ENCODE measurements at regions not wholly inside any gene's neighbourhood (a gene's known extent, or its start where the extent isn't known, plus 50 kb on each side); places are given as distances from the start of the nearest gene placed in this dataset.

DNA sequence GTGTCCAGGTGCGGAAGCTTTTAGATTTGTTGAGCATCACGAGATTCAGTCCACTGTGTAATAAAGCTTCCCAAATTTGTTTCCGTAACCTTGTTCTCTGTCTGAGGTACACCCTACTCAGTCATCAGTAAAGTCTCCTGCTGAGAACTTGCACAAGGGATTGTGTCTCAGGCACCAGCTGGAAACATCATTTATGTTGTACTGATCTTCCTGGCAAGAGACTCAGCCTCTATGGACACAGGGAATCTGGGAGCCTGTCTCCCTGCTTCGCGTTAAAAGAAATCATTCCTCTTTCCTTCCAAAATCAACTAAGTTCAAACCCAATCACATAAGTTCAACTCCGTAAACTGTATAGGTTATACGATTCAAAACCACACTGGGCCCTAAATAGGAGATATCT lies 336.8 kb downstream of the GPR37 start (continued):
- TF ChIP-seq, protein P1, sequence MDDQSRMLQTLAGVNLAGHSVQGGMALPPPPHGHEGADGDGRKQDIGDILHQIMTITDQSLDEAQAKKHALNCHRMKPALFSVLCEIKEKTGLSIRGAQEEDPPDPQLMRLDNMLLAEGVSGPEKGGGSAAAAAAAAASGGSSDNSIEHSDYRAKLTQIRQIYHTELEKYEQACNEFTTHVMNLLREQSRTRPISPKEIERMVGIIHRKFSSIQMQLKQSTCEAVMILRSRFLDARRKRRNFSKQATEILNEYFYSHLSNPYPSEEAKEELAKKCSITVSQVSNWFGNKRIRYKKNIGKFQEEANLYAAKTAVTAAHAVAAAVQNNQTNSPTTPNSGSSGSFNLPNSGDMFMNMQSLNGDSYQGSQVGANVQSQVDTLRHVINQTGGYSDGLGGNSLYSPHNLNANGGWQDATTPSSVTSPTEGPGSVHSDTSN (IDR thresholded peaks at IDR 0.05) = no peak

DNA sequence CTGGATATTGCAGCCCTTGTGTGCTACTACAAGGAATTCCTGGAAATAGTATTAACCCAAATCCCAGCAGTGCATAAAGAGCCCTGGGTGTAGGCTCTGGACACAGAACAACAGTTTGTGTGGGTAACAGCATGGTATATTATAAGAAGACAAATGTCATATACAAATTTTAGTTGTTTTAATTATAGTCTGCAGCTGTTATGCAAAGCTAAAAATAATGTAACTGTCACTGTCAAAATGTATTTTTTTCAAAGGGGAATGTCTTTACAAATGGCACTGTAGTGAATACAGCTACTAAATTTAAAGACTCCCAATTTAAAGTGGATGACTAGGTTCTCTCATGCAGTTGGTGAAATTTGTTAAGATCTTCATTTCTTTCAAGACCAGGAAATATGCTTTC lies 339.0 kb downstream of the GPR37 start:
- ChIA-PET CTCF (no interaction called here), POLR2A (no interaction called here)
- H3K4me1 ChIP-seq = no peaks in the 10 kb centered on the region
- no peak for ATAC-seq
- H3K9me3 ChIP-seq = no peaks in the 10 kb centered on the region
- DNase-seq (ENCODE audit: low read depth in 1 of 2, low spot score in 1 of 2) = no peak
- H3K4me3 ChIP-seq = no peak overlapping the region
- no peak for TF ChIP-seq BHLHE40 (IDR thresholded peaks at IDR 0.05; ENCODE audit: low read depth, low read length)
- TF ChIP-seq CBX2 (IDR thresholded peaks at IDR 0.05; ENCODE audit: borderline replicate concordance, low read depth) = no peak
- TF ChIP-seq, protein P2, sequence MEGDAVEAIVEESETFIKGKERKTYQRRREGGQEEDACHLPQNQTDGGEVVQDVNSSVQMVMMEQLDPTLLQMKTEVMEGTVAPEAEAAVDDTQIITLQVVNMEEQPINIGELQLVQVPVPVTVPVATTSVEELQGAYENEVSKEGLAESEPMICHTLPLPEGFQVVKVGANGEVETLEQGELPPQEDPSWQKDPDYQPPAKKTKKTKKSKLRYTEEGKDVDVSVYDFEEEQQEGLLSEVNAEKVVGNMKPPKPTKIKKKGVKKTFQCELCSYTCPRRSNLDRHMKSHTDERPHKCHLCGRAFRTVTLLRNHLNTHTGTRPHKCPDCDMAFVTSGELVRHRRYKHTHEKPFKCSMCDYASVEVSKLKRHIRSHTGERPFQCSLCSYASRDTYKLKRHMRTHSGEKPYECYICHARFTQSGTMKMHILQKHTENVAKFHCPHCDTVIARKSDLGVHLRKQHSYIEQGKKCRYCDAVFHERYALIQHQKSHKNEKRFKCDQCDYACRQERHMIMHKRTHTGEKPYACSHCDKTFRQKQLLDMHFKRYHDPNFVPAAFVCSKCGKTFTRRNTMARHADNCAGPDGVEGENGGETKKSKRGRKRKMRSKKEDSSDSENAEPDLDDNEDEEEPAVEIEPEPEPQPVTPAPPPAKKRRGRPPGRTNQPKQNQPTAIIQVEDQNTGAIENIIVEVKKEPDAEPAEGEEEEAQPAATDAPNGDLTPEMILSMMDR (IDR thresholded peaks at IDR 0.05) = no peak
- no peak for TF ChIP-seq MAZ (IDR thresholded peaks at IDR 0.05; ENCODE audit: borderline replicate concordance, low read depth, low read length)
- TF ChIP-seq, protein P3, sequence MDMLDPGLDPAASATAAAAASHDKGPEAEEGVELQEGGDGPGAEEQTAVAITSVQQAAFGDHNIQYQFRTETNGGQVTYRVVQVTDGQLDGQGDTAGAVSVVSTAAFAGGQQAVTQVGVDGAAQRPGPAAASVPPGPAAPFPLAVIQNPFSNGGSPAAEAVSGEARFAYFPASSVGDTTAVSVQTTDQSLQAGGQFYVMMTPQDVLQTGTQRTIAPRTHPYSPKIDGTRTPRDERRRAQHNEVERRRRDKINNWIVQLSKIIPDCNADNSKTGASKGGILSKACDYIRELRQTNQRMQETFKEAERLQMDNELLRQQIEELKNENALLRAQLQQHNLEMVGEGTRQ (IDR thresholded peaks at IDR 0.05) = no peak
- no peak for TF ChIP-seq POLR2A (IDR thresholded peaks at IDR 0.05; ENCODE audit: low read length)
- TF ChIP-seq, protein P4, sequence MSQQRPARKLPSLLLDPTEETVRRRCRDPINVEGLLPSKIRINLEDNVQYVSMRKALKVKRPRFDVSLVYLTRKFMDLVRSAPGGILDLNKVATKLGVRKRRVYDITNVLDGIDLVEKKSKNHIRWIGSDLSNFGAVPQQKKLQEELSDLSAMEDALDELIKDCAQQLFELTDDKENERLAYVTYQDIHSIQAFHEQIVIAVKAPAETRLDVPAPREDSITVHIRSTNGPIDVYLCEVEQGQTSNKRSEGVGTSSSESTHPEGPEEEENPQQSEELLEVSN (IDR thresholded peaks at IDR 0.05; ENCODE audit: borderline replicate concordance, low read depth) = no peak
- TF ChIP-seq, protein P5, sequence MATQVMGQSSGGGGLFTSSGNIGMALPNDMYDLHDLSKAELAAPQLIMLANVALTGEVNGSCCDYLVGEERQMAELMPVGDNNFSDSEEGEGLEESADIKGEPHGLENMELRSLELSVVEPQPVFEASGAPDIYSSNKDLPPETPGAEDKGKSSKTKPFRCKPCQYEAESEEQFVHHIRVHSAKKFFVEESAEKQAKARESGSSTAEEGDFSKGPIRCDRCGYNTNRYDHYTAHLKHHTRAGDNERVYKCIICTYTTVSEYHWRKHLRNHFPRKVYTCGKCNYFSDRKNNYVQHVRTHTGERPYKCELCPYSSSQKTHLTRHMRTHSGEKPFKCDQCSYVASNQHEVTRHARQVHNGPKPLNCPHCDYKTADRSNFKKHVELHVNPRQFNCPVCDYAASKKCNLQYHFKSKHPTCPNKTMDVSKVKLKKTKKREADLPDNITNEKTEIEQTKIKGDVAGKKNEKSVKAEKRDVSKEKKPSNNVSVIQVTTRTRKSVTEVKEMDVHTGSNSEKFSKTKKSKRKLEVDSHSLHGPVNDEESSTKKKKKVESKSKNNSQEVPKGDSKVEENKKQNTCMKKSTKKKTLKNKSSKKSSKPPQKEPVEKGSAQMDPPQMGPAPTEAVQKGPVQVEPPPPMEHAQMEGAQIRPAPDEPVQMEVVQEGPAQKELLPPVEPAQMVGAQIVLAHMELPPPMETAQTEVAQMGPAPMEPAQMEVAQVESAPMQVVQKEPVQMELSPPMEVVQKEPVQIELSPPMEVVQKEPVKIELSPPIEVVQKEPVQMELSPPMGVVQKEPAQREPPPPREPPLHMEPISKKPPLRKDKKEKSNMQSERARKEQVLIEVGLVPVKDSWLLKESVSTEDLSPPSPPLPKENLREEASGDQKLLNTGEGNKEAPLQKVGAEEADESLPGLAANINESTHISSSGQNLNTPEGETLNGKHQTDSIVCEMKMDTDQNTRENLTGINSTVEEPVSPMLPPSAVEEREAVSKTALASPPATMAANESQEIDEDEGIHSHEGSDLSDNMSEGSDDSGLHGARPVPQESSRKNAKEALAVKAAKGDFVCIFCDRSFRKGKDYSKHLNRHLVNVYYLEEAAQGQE (IDR thresholded peaks at IDR 0.05) = no peak
- TF ChIP-seq, protein P6, sequence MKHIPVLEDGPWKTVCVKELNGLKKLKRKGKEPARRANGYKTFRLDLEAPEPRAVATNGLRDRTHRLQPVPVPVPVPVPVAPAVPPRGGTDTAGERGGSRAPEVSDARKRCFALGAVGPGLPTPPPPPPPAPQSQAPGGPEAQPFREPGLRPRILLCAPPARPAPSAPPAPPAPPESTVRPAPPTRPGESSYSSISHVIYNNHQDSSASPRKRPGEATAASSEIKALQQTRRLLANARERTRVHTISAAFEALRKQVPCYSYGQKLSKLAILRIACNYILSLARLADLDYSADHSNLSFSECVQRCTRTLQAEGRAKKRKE (CRISPR knock-in tag; IDR thresholded peaks at IDR 0.05; ENCODE audit: low read depth) = no peak
- no peak for TF ChIP-seq RCOR1 (IDR thresholded peaks at IDR 0.05; ENCODE audit: low read depth, low read length)
- no peak for TF ChIP-seq EP300 (IDR thresholded peaks at IDR 0.05)
- no peak for TF ChIP-seq CHD2 (IDR thresholded peaks at IDR 0.05; ENCODE audit: low read length, partially characterized antibody)
- FAIRE-seq = no peak
- H3K4me2 ChIP-seq = no peak overlapping the region
- no peak overlapping the region for H3K27ac ChIP-seq

DNA sequence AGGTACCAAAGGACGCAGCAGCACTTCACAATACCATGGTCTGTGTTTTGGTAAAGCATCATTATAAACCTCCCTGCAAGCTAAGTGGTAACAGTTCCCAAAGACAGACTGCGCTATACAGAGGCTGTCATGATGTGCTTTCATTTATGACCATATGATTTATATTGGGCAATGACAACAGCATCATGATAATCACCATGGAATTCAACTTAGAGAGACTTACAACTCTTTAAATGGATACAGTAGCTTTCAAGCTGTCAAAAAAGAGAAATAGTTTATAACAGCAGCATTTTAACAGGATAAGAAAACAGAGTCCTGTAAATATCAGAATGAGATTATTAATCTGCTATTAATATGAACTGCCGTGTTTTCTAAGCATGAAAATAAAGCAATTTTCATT lies 341.7 kb downstream of the GPR37 start:
- Histone ChIP-seq H3K9me3 (no peaks in the 10 kb centered on the region), H3K4me2 (no peak overlapping the region), H3K27ac (no peak overlapping the region), H3K4me1 (no peaks in the 10 kb centered on the region), H3K4me3 (no peak overlapping the region)
- ChIA-PET CTCF (no interaction called here), POLR2A (no interaction called here)
- FAIRE-seq (no peak), ATAC-seq (no peak), DNase-seq (ENCODE audit: low read depth in 1 of 2, low spot score in 1 of 2) (no peak)
- 13% methylated on average over 3 of the region's 3 CpGs for WGBS (ENCODE audit: missing lambda C conversion rate)
- TF ChIP-seq CBX2 (IDR thresholded peaks at IDR 0.05; ENCODE audit: borderline replicate concordance, low read depth) (no peak), KDM5A (IDR thresholded peaks at IDR 0.05) (no peak), KDM1A (IDR thresholded peaks at IDR 0.05; ENCODE audit: low read depth) (no peak), RFX5 (IDR thresholded peaks at IDR 0.05) (no peak), ZNF302 (CRISPR knock-in tag; IDR thresholded peaks at IDR 0.05) (no peak), PHF8 (IDR thresholded peaks at IDR 0.05; ENCODE audit: borderline replicate concordance, low read depth) (no peak), CHD2 (IDR thresholded peaks at IDR 0.05; ENCODE audit: low read length, partially characterized antibody) (no peak), SREBF2 (IDR thresholded peaks at IDR 0.05) (no peak), POLR2A (IDR thresholded peaks at IDR 0.05; ENCODE audit: low read length) (no peak), HOXB5 (CRISPR knock-in tag; IDR thresholded peaks at IDR 0.05) (no peak), JUN (IDR thresholded peaks at IDR 0.05) (no peak), BHLHE40 (IDR thresholded peaks at IDR 0.05; ENCODE audit: low read depth, low read length) (no peak), RNF2 (IDR thresholded peaks at IDR 0.05; ENCODE audit: borderline replicate concordance, low read depth) (no peak), HDAC2 (IDR thresholded peaks at IDR 0.05) (no peak)
- TF ChIP-seq, protein P7, sequence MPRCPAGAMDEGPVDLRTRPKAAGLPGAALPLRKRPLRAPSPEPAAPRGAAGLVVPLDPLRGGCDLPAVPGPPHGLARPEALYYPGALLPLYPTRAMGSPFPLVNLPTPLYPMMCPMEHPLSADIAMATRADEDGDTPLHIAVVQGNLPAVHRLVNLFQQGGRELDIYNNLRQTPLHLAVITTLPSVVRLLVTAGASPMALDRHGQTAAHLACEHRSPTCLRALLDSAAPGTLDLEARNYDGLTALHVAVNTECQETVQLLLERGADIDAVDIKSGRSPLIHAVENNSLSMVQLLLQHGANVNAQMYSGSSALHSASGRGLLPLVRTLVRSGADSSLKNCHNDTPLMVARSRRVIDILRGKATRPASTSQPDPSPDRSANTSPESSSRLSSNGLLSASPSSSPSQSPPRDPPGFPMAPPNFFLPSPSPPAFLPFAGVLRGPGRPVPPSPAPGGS (IDR thresholded peaks at IDR 0.05) = no peak
- TF ChIP-seq, protein P8, sequence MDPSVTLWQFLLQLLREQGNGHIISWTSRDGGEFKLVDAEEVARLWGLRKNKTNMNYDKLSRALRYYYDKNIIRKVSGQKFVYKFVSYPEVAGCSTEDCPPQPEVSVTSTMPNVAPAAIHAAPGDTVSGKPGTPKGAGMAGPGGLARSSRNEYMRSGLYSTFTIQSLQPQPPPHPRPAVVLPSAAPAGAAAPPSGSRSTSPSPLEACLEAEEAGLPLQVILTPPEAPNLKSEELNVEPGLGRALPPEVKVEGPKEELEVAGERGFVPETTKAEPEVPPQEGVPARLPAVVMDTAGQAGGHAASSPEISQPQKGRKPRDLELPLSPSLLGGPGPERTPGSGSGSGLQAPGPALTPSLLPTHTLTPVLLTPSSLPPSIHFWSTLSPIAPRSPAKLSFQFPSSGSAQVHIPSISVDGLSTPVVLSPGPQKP (IDR thresholded peaks at IDR 0.05; ENCODE audit: low read depth, low read length) = no peak

All from A549 (cell line).